ENCODE measurements at regions not wholly inside any gene's neighbourhood (a gene's known extent, or its start where the extent isn't known, plus 50 kb on each side); places are given as distances from the start of the nearest gene placed in this dataset.

- TF ChIP-seq, protein P1, sequence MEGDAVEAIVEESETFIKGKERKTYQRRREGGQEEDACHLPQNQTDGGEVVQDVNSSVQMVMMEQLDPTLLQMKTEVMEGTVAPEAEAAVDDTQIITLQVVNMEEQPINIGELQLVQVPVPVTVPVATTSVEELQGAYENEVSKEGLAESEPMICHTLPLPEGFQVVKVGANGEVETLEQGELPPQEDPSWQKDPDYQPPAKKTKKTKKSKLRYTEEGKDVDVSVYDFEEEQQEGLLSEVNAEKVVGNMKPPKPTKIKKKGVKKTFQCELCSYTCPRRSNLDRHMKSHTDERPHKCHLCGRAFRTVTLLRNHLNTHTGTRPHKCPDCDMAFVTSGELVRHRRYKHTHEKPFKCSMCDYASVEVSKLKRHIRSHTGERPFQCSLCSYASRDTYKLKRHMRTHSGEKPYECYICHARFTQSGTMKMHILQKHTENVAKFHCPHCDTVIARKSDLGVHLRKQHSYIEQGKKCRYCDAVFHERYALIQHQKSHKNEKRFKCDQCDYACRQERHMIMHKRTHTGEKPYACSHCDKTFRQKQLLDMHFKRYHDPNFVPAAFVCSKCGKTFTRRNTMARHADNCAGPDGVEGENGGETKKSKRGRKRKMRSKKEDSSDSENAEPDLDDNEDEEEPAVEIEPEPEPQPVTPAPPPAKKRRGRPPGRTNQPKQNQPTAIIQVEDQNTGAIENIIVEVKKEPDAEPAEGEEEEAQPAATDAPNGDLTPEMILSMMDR (IDR thresholded peaks at IDR 0.05 in 4 of 5, conservative IDR thresholded peaks at IDR 0.05 in 1 of 5), result no peak
- no peak for TF ChIP-seq POLR2A (IDR thresholded peaks at IDR 0.05)
Measured at GRCh38 chr7:119720541-119720940, 552.4 kb upstream of the KCND2 start.

Measured in gastrocnemius medialis (tissue), 4 donors.